Left lung (tissue), 4 donors: ENCODE measurements at regions not wholly inside any gene's neighbourhood (a gene's known extent, or its start where the extent isn't known, plus 50 kb on each side); places are given as distances from the start of the nearest gene placed in this dataset.
"Not testable (repeated sequence)": the region's sequence is repeated elsewhere in the genome, so short reads cannot be mapped to it uniquely, and the experiment has no call there.

Experiments
- ATAC-seq: fragments of 200-7000 bp; cut with Tn5 transposase; one replicate; pipeline ENCODE4 v1.9.1; 2020; ENCODE audit warnings: moderate library complexity
- DNase-seq, 4 donors: peaks; one replicate each; pipeline ENCODE4 v3.0.0-alpha.2; 2013 to 2020
- H3K27ac ChIP-seq, 2 donors: fragments of 200-600 bp; sonication (generic) in 1 of 2; one replicate each; pipeline versions ENCODE4 v1.5.0 to v1.8.0; 2020 to 2021
- H3K27me3 ChIP-seq, 2 donors: fragments of 200-600 bp; sonication (generic) in 1 of 2; one replicate each; pipeline versions ENCODE4 v1.5.0 to v1.8.0; 2020 to 2021
- H3K36me3 ChIP-seq, 2 donors: fragments of 200-600 bp; sonication (generic) in 1 of 2; one replicate each; pipeline versions ENCODE4 v1.5.0 to v1.8.0; 2020 to 2021
- H3K4me1 ChIP-seq, 2 donors: fragments of 200-600 bp; one replicate each; pipeline ENCODE4 v1.8.0; 2021
- H3K4me3 ChIP-seq, 2 donors: fragments of 200-600 bp; sonication (generic) in 1 of 2; one replicate each; pipeline versions ENCODE4 v1.5.0 to v1.8.0; 2020 to 2021; ENCODE audit warnings: mild to moderate bottlenecking in 1 of 2
- H3K9me3 ChIP-seq, 2 donors: fragments of 200-600 bp; sonication (generic) in 1 of 2; one replicate each; pipeline versions ENCODE4 v1.5.0 to v1.8.0; 2020 to 2021
- CTCF ChIP-seq, 2 donors: fragments of 200-600 bp; sonication (generic) in 1 of 2; IDR thresholded peaks; one replicate each; pipeline versions ENCODE4 v1.5.0 to v1.8.0; 2021; ENCODE audit warnings: antibody characterized with exemption in 2 of 2
- intact Hi-C, 2 donors: fragments of 100-400 bp; cut with DNase I; formaldehyde crosslinking; loops; one replicate each; pipeline versions ENCODE4 v1.11.2 to v1.14.2; 2022
- donor health status: DM: no; HTN: yes; CAD: no.
- donor health status: DM: no; HTN: no; CAD: no.

DNA sequence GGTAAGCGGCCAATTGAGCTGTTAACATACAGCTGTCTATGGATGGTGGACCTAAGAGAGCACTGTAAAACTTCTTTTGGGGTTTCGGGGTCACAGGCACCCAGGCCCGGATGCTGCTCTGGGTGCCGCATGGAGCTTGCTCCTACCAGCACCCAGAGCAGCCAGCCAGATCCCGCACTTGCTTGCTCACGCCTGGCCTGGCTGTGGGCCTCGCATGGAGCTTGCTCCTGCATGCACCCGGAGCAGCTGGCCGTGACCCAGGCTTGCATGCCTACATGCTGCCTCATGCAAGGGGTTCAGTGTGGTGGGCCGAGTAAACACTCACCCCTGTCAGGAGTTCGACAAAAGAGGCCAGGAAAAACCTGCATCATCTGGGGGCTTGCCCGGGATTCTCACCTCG, 896.9 kb downstream of the SORCS1 start:
- intact Hi-C loops: no loop called here
- no peaks in the 10 kb centered on the region for H3K27me3 ChIP-seq
- TF ChIP-seq CTCF (IDR thresholded peaks at IDR 0.05): no peak
- H3K4me3 ChIP-seq: no peak overlapping the region
- no peak overlapping the region for H3K27ac ChIP-seq
- DNase-seq: peak in 1 of 4 donors; percentile 70
- H3K4me1 ChIP-seq: no peaks in the 10 kb centered on the region
- peaks cover 0 to 4% of the 10 kb centered on the region in 2 donors for H3K9me3 ChIP-seq
- no peak for ATAC-seq
- no peaks in the 10 kb centered on the region for H3K36me3 ChIP-seq

- ATAC-seq, H3K4me1 ChIP-seq, H3K27me3 ChIP-seq, H3K9me3 ChIP-seq, H3K4me3 ChIP-seq, intact Hi-C loops, H3K36me3 ChIP-seq, H3K27ac ChIP-seq: not testable (repeated sequence)
- DNase-seq: peak in 1 of 4 donors; percentile 14
Measured at GRCh38 chr10:106257432-106257831, 907.1 kb downstream of the SORCS1 start.

DNA sequence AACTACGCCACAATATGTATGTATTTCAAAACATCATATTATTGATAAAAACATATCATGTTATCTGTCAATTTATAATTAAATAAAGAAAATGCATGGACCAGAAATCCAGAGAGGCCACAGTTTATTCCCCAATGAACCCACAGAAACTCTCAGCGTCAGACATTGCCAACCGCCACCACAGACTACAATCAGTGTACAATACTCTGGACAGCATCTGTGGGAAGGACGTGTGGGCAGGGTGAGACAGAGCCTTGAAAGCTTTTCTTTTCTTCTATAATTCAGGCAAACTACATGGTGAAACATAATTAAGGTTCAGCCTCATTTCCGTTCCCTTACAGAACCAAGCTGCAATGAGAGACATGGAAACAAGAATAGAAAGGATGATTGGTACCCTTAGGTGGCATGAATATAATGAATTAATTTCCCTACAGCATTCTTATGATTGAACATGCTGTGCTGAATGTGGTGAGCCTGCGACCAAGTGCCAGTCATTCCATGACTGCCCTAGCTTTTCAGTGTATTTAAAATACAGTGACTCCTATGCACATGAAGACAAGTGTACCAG, 909.3 kb downstream of the SORCS1 start:
- DNase-seq (no peak), ATAC-seq (no peak)
- no peaks in the 10 kb centered on the region for H3K27me3 ChIP-seq
- intact Hi-C loops: no loop called here
- TF ChIP-seq CTCF (IDR thresholded peaks at IDR 0.05): no peak
- no peak overlapping the region for H3K27ac ChIP-seq
- no peaks in the 10 kb centered on the region for H3K9me3 ChIP-seq
- H3K36me3 ChIP-seq: no peaks in the 10 kb centered on the region
- H3K4me1 ChIP-seq: no peaks in the 10 kb centered on the region
- H3K4me3 ChIP-seq: no peak overlapping the region

GRCh38 chr10:106254071-106254470, 910.4 kb downstream of the SORCS1 start:
- no peak for ATAC-seq
- Histone ChIP-seq H3K36me3 (no peaks in the 10 kb centered on the region), H3K27ac (no peak overlapping the region), H3K4me3 (no peak overlapping the region), H3K4me1 (no peaks in the 10 kb centered on the region), H3K27me3 (no peaks in the 10 kb centered on the region), H3K9me3 (no peaks in the 10 kb centered on the region)
- peak in 1 of 4 donors; percentile 29 for DNase-seq
- TF ChIP-seq CTCF (IDR thresholded peaks at IDR 0.05): no peak
- intact Hi-C loops: no loop called here

- ATAC-seq (no peak), DNase-seq (no peak)
- no peak overlapping the region for H3K4me3 ChIP-seq
- TF ChIP-seq CTCF (IDR thresholded peaks at IDR 0.05): no peak
- no peaks in the 10 kb centered on the region for H3K9me3 ChIP-seq
- no peaks in the 10 kb centered on the region for H3K27me3 ChIP-seq
- intact Hi-C loops: no loop called here
- no peak overlapping the region for H3K27ac ChIP-seq
- H3K36me3 ChIP-seq: no peaks in the 10 kb centered on the region
- no peaks in the 10 kb centered on the region for H3K4me1 ChIP-seq
Measured at GRCh38 chr10:106252541-106252940, 912.0 kb downstream of the SORCS1 start.

DNA sequence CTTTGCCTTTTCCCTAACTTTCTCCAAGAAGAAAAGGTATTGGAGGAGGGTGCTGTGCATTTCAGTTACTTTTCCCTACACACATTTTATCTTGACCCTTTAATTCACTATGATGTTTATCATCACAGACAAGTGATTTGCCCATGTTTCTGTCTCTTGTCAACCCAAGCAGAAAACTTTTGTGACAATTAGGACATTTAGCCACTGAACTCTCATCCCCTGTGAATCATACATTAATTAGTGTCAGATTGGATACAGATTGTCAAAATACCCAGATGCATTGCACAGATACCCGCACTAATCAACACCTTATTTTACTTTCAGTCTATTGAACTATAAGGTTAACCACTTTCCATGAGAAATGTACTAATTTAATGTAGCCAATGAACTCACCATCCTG, 912.9 kb downstream of the SORCS1 start:
- Histone ChIP-seq H3K4me3 (no peak overlapping the region), H3K36me3 (no peaks in the 10 kb centered on the region), H3K4me1 (no peaks in the 10 kb centered on the region), H3K27ac (no peak overlapping the region), H3K9me3 (no peaks in the 10 kb centered on the region), H3K27me3 (no peaks in the 10 kb centered on the region)
- ATAC-seq (no peak), DNase-seq (no peak)
- no peak for TF ChIP-seq CTCF (IDR thresholded peaks at IDR 0.05)
- intact Hi-C loops: no loop called here
